ENCODE measurements at regions not wholly inside any gene's neighbourhood (a gene's known extent, or its start where the extent isn't known, plus 50 kb on each side); places are given as distances from the start of the nearest gene placed in this dataset.

DNA sequence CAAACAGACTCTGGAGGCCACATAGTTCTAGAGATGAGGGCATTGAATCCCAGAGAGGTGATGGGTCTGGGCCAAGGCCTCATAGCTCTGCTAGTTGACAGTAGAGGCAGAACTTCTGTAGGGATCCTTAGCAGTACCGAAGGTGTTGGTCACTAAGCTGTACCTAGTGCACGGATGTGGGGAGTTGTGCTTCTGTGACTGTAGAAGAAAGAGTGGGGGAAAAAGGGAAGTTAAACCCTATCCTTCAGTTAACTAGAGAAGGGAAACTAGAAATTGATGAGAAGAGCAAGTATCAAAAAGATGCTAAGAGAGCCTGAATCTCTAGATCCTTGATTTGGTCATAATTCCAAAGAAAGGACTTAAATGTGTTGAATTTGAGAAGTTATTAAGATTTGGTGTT is 186.7 kb downstream of the NFKBIZ start:
- no peak for TF ChIP-seq WT1 (tag by site-specific recombination; IDR thresholded peaks at IDR 0.05)
- TF ChIP-seq, protein P1, sequence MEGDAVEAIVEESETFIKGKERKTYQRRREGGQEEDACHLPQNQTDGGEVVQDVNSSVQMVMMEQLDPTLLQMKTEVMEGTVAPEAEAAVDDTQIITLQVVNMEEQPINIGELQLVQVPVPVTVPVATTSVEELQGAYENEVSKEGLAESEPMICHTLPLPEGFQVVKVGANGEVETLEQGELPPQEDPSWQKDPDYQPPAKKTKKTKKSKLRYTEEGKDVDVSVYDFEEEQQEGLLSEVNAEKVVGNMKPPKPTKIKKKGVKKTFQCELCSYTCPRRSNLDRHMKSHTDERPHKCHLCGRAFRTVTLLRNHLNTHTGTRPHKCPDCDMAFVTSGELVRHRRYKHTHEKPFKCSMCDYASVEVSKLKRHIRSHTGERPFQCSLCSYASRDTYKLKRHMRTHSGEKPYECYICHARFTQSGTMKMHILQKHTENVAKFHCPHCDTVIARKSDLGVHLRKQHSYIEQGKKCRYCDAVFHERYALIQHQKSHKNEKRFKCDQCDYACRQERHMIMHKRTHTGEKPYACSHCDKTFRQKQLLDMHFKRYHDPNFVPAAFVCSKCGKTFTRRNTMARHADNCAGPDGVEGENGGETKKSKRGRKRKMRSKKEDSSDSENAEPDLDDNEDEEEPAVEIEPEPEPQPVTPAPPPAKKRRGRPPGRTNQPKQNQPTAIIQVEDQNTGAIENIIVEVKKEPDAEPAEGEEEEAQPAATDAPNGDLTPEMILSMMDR (tag by site-specific recombination; IDR thresholded peaks at IDR 0.05) = no peak
- TF ChIP-seq, protein P2, sequence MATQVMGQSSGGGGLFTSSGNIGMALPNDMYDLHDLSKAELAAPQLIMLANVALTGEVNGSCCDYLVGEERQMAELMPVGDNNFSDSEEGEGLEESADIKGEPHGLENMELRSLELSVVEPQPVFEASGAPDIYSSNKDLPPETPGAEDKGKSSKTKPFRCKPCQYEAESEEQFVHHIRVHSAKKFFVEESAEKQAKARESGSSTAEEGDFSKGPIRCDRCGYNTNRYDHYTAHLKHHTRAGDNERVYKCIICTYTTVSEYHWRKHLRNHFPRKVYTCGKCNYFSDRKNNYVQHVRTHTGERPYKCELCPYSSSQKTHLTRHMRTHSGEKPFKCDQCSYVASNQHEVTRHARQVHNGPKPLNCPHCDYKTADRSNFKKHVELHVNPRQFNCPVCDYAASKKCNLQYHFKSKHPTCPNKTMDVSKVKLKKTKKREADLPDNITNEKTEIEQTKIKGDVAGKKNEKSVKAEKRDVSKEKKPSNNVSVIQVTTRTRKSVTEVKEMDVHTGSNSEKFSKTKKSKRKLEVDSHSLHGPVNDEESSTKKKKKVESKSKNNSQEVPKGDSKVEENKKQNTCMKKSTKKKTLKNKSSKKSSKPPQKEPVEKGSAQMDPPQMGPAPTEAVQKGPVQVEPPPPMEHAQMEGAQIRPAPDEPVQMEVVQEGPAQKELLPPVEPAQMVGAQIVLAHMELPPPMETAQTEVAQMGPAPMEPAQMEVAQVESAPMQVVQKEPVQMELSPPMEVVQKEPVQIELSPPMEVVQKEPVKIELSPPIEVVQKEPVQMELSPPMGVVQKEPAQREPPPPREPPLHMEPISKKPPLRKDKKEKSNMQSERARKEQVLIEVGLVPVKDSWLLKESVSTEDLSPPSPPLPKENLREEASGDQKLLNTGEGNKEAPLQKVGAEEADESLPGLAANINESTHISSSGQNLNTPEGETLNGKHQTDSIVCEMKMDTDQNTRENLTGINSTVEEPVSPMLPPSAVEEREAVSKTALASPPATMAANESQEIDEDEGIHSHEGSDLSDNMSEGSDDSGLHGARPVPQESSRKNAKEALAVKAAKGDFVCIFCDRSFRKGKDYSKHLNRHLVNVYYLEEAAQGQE (tag by site-specific recombination; IDR thresholded peaks at IDR 0.05) = no peak
- no peak for TF ChIP-seq HOXA7 (CRISPR knock-in tag; IDR thresholded peaks at IDR 0.05; ENCODE audit: borderline replicate concordance)

All from HEK293 (cell line).